ENCODE measurements at regions not wholly inside any gene's neighbourhood (a gene's known extent, or its start where the extent isn't known, plus 50 kb on each side); places are given as distances from the start of the nearest gene placed in this dataset.

DNA sequence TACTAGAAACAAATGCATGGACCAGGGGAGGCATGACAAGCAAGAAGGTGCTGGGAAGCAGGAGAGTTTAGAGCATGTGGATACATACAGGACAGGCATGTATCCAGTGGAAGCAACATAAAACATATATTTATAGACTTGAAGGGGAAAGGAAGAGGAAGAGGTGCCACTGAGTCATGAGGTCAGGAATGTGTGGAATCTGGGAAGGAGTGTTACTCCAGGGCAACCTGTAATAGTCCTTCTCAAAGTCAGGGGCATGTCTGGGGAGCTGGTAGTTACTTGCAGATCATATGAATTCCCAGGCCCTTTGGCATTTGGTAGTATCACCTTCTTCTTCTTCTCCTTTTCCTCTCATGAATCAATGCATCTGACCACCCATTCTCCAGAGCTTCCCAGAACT lies 246.6 kb downstream of the XPNPEP1 start:
- TF ChIP-seq, protein P1, sequence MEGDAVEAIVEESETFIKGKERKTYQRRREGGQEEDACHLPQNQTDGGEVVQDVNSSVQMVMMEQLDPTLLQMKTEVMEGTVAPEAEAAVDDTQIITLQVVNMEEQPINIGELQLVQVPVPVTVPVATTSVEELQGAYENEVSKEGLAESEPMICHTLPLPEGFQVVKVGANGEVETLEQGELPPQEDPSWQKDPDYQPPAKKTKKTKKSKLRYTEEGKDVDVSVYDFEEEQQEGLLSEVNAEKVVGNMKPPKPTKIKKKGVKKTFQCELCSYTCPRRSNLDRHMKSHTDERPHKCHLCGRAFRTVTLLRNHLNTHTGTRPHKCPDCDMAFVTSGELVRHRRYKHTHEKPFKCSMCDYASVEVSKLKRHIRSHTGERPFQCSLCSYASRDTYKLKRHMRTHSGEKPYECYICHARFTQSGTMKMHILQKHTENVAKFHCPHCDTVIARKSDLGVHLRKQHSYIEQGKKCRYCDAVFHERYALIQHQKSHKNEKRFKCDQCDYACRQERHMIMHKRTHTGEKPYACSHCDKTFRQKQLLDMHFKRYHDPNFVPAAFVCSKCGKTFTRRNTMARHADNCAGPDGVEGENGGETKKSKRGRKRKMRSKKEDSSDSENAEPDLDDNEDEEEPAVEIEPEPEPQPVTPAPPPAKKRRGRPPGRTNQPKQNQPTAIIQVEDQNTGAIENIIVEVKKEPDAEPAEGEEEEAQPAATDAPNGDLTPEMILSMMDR (IDR thresholded peaks at IDR 0.05; ENCODE audit: poor library complexity) = no peak
- no peak for TF ChIP-seq EZH2 (IDR thresholded peaks at IDR 0.05; ENCODE audit: borderline replicate concordance)
